ENCODE measurements at regions not wholly inside any gene's neighbourhood (a gene's known extent, or its start where the extent isn't known, plus 50 kb on each side); places are given as distances from the start of the nearest gene placed in this dataset.

GRCh38 chr10:24009115-24009514 lies 199.8 kb upstream of the KIAA1217 start:
- H3K4me1 ChIP-seq (ENCODE audit: control insufficient read depth, insufficient read depth, low read length), result no peaks in the 10 kb centered on the region
- ChIA-PET POLR2A (no interaction called here), CTCF (interaction anchor here (0.7 to 0.8 kb wide), 2 partner anchors 15 to 285 kb away, joined by 3 to 4 read pairs; no protein-coding TSS in a partner anchor)
- H3K9me3 ChIP-seq (ENCODE audit: control insufficient read depth, insufficient read depth, low read depth, low read length), result no peaks in the 10 kb centered on the region
- H3K4me3 ChIP-seq (ENCODE audit: low read depth, low read length), result no peak overlapping the region; the same call in 1 of the 2 replicates
- no peaks in the 10 kb centered on the region for H3K36me3 ChIP-seq (ENCODE audit: control insufficient read depth in 2 of 2, insufficient read depth in 1 of 2, low read length in 2 of 2)
- no peak for TF ChIP-seq ZNF473 (tag by site-specific recombination; IDR thresholded peaks at IDR 0.05)
- TF ChIP-seq, protein P1, sequence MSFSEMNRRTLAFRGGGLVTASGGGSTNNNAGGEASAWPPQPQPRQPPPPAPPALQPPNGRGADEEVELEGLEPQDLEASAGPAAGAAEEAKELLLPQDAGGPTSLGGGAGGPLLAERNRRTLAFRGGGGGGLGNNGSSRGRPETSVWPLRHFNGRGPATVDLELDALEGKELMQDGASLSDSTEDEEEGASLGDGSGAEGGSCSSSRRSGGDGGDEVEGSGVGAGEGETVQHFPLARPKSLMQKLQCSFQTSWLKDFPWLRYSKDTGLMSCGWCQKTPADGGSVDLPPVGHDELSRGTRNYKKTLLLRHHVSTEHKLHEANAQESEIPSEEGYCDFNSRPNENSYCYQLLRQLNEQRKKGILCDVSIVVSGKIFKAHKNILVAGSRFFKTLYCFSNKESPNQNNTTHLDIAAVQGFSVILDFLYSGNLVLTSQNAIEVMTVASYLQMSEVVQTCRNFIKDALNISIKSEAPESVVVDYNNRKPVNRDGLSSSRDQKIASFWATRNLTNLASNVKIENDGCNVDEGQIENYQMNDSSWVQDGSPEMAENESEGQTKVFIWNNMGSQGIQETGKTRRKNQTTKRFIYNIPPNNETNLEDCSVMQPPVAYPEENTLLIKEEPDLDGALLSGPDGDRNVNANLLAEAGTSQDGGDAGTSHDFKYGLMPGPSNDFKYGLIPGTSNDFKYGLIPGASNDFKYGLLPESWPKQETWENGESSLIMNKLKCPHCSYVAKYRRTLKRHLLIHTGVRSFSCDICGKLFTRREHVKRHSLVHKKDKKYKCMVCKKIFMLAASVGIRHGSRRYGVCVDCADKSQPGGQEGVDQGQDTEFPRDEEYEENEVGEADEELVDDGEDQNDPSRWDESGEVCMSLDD (tag by site-specific recombination; IDR thresholded peaks at IDR 0.05), result no peak
- no peak for TF ChIP-seq ZFP69B (tag by site-specific recombination; IDR thresholded peaks at IDR 0.05)
- no peak for TF ChIP-seq ZNF521 (tag by site-specific recombination; IDR thresholded peaks at IDR 0.05)
- no peak for TF ChIP-seq YY1 (tag by site-specific recombination; IDR thresholded peaks at IDR 0.05)
- no peak for TF ChIP-seq ZNF23 (tag by site-specific recombination; IDR thresholded peaks at IDR 0.05; ENCODE audit: borderline replicate concordance)
- TF ChIP-seq ZXDB (tag by site-specific recombination; IDR thresholded peaks at IDR 0.05), result no peak
- TF ChIP-seq ZNF239 (tag by site-specific recombination; IDR thresholded peaks at IDR 0.05), result no peak
- no peak for TF ChIP-seq ZNF629 (tag by site-specific recombination; IDR thresholded peaks at IDR 0.05)
- H3K27ac ChIP-seq (ENCODE audit: extremely low read depth, low read depth, low read length), result no peak overlapping the region

DNA sequence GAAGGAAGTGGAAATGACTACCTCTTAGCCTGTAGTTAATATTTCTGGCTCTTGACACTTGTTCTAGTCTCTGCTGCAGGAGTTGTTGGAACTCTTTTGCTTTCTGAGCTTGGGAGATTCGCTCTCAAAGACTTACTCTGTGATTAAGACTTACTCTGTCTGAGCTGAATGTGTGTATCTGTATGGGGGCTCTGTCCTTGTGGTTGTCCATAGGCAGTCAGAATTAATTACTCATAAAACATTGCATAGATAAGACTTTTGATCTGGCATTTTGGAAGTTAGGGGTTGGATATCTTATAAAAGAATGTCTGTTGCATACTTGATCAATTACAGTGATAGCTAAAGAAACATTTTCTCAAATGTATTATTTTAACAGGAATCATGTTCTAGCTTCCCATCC lies 199.2 kb upstream of the KIAA1217 start:
- Histone ChIP-seq H3K9me3 (ENCODE audit: control insufficient read depth, insufficient read depth, low read depth, low read length) (no peaks in the 10 kb centered on the region), H3K4me3 (ENCODE audit: low read depth, low read length) (no peak overlapping the region), H3K4me1 (ENCODE audit: control insufficient read depth, insufficient read depth, low read length) (no peaks in the 10 kb centered on the region), H3K27ac (ENCODE audit: extremely low read depth, low read depth, low read length) (no peak overlapping the region), H3K36me3 (ENCODE audit: control insufficient read depth in 2 of 2, insufficient read depth in 1 of 2, low read length in 2 of 2) (no peaks in the 10 kb centered on the region)
- TF ChIP-seq ZNF843 (tag by site-specific recombination; IDR thresholded peaks at IDR 0.05), result no peak
- TF ChIP-seq ZNF169 (tag by site-specific recombination; IDR thresholded peaks at IDR 0.05), result no peak
- TF ChIP-seq ZNF140 (tag by site-specific recombination; IDR thresholded peaks at IDR 0.05), result no peak
- no peak for TF ChIP-seq ZNF174 (tag by site-specific recombination; IDR thresholded peaks at IDR 0.05)
- TF ChIP-seq, protein P2, sequence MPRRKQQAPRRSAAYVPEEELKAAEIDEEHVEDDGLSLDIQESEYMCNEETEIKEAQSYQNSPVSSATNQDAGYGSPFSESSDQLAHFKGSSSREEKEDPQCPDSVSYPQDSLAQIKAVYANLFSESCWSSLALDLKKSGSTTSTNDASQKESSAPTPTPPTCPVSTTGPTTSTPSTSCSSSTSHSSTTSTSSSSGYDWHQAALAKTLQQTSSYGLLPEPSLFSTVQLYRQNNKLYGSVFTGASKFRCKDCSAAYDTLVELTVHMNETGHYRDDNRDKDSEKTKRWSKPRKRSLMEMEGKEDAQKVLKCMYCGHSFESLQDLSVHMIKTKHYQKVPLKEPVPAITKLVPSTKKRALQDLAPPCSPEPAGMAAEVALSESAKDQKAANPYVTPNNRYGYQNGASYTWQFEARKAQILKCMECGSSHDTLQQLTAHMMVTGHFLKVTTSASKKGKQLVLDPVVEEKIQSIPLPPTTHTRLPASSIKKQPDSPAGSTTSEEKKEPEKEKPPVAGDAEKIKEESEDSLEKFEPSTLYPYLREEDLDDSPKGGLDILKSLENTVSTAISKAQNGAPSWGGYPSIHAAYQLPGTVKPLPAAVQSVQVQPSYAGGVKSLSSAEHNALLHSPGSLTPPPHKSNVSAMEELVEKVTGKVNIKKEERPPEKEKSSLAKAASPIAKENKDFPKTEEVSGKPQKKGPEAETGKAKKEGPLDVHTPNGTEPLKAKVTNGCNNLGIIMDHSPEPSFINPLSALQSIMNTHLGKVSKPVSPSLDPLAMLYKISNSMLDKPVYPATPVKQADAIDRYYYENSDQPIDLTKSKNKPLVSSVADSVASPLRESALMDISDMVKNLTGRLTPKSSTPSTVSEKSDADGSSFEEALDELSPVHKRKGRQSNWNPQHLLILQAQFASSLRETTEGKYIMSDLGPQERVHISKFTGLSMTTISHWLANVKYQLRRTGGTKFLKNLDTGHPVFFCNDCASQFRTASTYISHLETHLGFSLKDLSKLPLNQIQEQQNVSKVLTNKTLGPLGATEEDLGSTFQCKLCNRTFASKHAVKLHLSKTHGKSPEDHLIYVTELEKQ (tag by site-specific recombination; IDR thresholded peaks at IDR 0.05; ENCODE audit: borderline replicate concordance), result no peak
- TF ChIP-seq KLF17 (tag by site-specific recombination; IDR thresholded peaks at IDR 0.05), result no peak
- TF ChIP-seq HOXD13 (CRISPR knock-in tag; IDR thresholded peaks at IDR 0.05; ENCODE audit: borderline replicate concordance), result no peak
- no peak for TF ChIP-seq ZNF626 (tag by site-specific recombination; IDR thresholded peaks at IDR 0.05)
- TF ChIP-seq, protein P3, sequence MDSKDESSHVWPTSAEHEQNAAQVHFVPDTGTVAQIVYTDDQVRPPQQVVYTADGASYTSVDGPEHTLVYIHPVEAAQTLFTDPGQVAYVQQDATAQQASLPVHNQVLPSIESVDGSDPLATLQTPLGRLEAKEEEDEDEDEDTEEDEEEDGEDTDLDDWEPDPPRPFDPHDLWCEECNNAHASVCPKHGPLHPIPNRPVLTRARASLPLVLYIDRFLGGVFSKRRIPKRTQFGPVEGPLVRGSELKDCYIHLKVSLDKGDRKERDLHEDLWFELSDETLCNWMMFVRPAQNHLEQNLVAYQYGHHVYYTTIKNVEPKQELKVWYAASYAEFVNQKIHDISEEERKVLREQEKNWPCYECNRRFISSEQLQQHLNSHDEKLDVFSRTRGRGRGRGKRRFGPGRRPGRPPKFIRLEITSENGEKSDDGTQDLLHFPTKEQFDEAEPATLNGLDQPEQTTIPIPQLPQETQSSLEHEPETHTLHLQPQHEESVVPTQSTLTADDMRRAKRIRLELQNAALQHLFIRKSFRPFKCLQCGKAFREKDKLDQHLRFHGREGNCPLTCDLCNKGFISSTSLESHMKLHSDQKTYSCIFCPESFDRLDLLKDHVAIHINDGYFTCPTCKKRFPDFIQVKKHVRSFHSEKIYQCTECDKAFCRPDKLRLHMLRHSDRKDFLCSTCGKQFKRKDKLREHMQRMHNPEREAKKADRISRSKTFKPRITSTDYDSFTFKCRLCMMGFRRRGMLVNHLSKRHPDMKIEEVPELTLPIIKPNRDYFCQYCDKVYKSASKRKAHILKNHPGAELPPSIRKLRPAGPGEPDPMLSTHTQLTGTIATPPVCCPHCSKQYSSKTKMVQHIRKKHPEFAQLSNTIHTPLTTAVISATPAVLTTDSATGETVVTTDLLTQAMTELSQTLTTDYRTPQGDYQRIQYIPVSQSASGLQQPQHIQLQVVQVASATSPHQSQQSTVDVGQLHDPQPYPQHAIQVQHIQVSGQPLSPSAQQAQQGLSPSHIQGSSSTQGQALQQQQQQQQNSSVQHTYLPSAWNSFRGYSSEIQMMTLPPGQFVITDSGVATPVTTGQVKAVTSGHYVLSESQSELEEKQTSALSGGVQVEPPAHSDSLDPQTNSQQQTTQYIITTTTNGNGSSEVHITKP (tag by site-specific recombination; IDR thresholded peaks at IDR 0.05), result no peak
- no peak for TF ChIP-seq ZNF514 (tag by site-specific recombination; IDR thresholded peaks at IDR 0.05)
- no peak for TF ChIP-seq ZNF544 (tag by site-specific recombination; IDR thresholded peaks at IDR 0.05)
- TF ChIP-seq ZNF585B (tag by site-specific recombination; IDR thresholded peaks at IDR 0.05), result no peak
- TF ChIP-seq ZNF341 (tag by site-specific recombination; IDR thresholded peaks at IDR 0.05; ENCODE audit: low read depth), result no peak
- no peak for TF ChIP-seq ZNF24 (tag by site-specific recombination; IDR thresholded peaks at IDR 0.05)
- no peak for TF ChIP-seq ZNF837 (tag by site-specific recombination; IDR thresholded peaks at IDR 0.05)
- POLR2A ChIA-PET, result no interaction called here
- CTCF ChIA-PET, result interaction anchor here (0.7 to 0.8 kb wide), 2 partner anchors 15 to 286 kb away, joined by 3 to 4 read pairs; no protein-coding TSS in a partner anchor

Measured in HEK293 (cell line).